ENCODE measurements at regions not wholly inside any gene's neighbourhood (a gene's known extent, or its start where the extent isn't known, plus 50 kb on each side); places are given as distances from the start of the nearest gene placed in this dataset.
A peak's percentile ranks its signal among the peaks of the same experiment; 100 is the strongest.

GRCh38 chr6:53986721-53987521 lies 124.3 kb upstream of the MLIP start:
- H3K4me1 ChIP-seq: peaks cover 0 to 28% (median 2%) of the 10 kb centered on the region in 4 donors
- TF ChIP-seq POLR2A (IDR thresholded peaks at IDR 0.05): no peak
- TF ChIP-seq CTCF (IDR thresholded peaks at IDR 0.05): no peak
- no peak for TF ChIP-seq EP300 (IDR thresholded peaks at IDR 0.05)
- H3K4me3 ChIP-seq: no peak overlapping the region
- 59 to 70% methylated on average over 10 of the region's 10 CpGs for WGBS, 2 donors
- no peak for DNase-seq (ENCODE audit: low spot score in 2 of 2)
- H3K27ac ChIP-seq: peak overlapping the region in 1 of 4 donors; percentile 58
- H3K36me3 ChIP-seq: no peaks in the 10 kb centered on the region
- H3K27me3 ChIP-seq: no peaks in the 10 kb centered on the region
- no peaks in the 10 kb centered on the region for H3K9me3 ChIP-seq

- Histone ChIP-seq H3K27ac (peak overlapping the region in 1 of 4 donors; percentile 58), H3K4me3 (no peak overlapping the region), H3K36me3 (no peaks in the 10 kb centered on the region), H3K9me3 (no peaks in the 10 kb centered on the region), H3K27me3 (no peaks in the 10 kb centered on the region), H3K4me1 (peaks cover 0 to 28% (median 2%) of the 10 kb centered on the region in 4 donors)
- DNase-seq (ENCODE audit: low spot score in 2 of 2): no peak
- TF ChIP-seq POLR2A (IDR thresholded peaks at IDR 0.05): no peak
- no peak for TF ChIP-seq EP300 (IDR thresholded peaks at IDR 0.05)
- no peak for TF ChIP-seq CTCF (IDR thresholded peaks at IDR 0.05)
- WGBS, 2 donors: 96 to 100% methylated on average over 4 of the region's 4 CpGs
These were observed 123.7 kb upstream of the MLIP start for GRCh38 chr6:53987522-53987888.

- no peak for TF ChIP-seq EP300 (IDR thresholded peaks at IDR 0.05)
- TF ChIP-seq CTCF (IDR thresholded peaks at IDR 0.05): no peak
- no peak for TF ChIP-seq POLR2A (IDR thresholded peaks at IDR 0.05)
- Histone ChIP-seq H3K9me3 (no peaks in the 10 kb centered on the region), H3K27me3 (no peaks in the 10 kb centered on the region), H3K36me3 (no peaks in the 10 kb centered on the region), H3K27ac (peak overlapping the region in 2 of 4 donors; percentile 11 to 19), H3K4me3 (no peak overlapping the region), H3K4me1 (peaks cover 0 to 26% (median 2%) of the 10 kb centered on the region in 4 donors)
- DNase-seq (ENCODE audit: low spot score in 2 of 2): no peak
These were observed 121.7 kb upstream of the MLIP start for GRCh38 chr6:53989504-53989903.

GRCh38 chr6:53992522-53992921 lies 118.7 kb upstream of the MLIP start:
- Histone ChIP-seq H3K4me1 (peaks cover 0 to 8% (median 0%) of the 10 kb centered on the region in 4 donors), H3K27ac (no peak overlapping the region), H3K4me3 (no peak overlapping the region), H3K27me3 (no peaks in the 10 kb centered on the region), H3K36me3 (no peaks in the 10 kb centered on the region), H3K9me3 (no peaks in the 10 kb centered on the region)
- DNase-seq (ENCODE audit: low spot score in 2 of 2): no peak
- no peak for TF ChIP-seq CTCF (IDR thresholded peaks at IDR 0.05)
- no peak for TF ChIP-seq POLR2A (IDR thresholded peaks at IDR 0.05)
- TF ChIP-seq EP300 (IDR thresholded peaks at IDR 0.05): no peak
- 92 to 95% methylated on average over 3 of the region's 3 CpGs for WGBS, 2 donors

- Histone ChIP-seq H3K4me3 (no peak overlapping the region), H3K4me1 (peaks cover 0 to 12% (median 0%) of the 10 kb centered on the region in 4 donors), H3K9me3 (no peaks in the 10 kb centered on the region), H3K36me3 (no peaks in the 10 kb centered on the region), H3K27ac (no peak overlapping the region), H3K27me3 (no peaks in the 10 kb centered on the region)
- TF ChIP-seq CTCF (IDR thresholded peaks at IDR 0.05) (no peak), EP300 (IDR thresholded peaks at IDR 0.05) (no peak), POLR2A (IDR thresholded peaks at IDR 0.05) (no peak)
- no peak for DNase-seq (ENCODE audit: low spot score in 2 of 2)
- 95 to 100% methylated on average over 1 of the region's 1 CpG for WGBS, 2 donors
These were observed 117.0 kb upstream of the MLIP start for GRCh38 chr6:53994201-53994600.

All from tibial nerve (tissue), 4 donors.